ENCODE measurements at regions not wholly inside any gene's neighbourhood (a gene's known extent, or its start where the extent isn't known, plus 50 kb on each side); places are given as distances from the start of the nearest gene placed in this dataset.
"Not testable (repeated sequence)": the region's sequence is repeated elsewhere in the genome, so short reads cannot be mapped to it uniquely, and the experiment has no call there.

DNA sequence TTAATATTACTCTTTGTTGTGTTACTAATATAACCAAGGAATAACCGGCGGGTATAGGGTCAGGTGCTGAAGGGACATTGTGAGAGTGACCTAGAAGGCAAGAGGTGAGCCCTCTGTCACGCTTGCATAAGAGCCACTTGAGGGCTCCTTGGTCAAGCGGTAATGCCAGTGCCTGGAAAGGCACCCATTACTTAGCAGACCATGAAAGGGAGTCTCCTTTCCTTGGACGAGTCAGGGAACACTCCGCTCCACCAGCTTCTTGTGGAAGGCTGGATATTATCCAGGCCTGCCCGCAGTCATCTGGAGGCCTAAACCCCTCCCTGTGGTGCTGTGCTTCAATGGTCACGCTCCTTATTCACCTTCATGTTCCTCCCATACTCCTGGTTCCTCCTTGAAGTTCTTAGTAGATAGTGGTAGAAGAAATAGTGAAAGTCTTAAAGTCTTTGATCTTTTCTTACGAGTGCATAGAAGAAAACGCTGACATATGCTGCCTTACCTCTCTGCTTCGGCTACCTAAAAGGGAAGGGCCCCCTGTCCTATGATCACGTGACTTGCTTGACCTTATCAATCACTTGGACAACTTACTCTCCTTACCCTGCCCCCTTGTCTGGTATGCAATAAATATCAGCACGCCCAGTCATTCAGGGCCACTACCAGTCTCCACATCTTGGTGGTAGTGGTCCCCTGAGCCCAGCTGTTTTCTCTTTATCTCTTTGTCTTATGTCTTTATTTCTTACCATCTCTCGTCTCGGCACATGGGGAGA lies 59.6 kb upstream of the DMRTB1 start:
- DNase-seq (ENCODE audit: low read depth, low spot score) = not testable (repeated sequence)

DNA sequence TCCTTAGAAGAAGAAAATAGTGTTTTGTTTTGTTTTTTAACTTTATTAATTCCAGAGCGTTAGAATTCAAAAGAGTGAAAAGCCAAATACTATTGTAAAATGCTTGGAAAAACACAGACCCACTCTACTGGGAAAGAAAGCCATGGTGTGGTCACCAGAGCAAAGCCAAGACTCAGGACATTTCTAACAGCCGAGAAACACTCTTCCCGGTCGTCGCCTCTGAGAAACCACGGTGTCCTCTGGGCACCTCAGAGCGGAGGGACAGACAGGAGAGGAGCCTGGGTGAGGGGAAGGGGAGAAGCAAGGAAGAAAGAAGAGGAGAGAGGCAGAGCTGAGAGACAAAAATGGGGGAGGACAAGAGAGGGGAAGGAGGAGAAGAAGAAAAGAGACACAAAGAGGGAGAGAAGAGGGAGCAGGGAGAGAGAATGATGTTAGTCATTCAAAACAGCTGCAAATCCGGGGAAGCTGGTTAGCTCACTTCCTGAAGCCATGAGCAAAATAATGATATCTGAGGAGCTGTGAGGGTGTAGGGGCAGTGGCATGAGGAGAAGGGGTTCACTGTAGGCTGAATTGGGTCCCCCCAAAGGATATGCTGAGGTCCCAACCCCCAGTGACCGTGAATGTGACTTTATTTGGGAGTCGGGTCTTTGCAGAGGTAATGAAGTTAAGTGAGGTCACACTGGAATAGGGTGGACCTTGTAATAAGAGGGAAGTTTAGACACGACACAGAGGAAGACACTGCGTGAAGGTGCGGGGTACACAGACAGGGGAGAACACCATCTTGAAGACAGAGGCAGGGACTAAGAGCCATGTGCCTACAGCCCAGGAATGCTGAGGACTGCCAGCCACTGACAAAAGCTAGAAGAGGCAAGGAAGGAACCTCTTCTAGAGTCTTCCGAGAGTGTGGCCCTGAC lies 58.2 kb upstream of the DMRTB1 start:
- no peak for DNase-seq (ENCODE audit: low read depth, low spot score)

DNA sequence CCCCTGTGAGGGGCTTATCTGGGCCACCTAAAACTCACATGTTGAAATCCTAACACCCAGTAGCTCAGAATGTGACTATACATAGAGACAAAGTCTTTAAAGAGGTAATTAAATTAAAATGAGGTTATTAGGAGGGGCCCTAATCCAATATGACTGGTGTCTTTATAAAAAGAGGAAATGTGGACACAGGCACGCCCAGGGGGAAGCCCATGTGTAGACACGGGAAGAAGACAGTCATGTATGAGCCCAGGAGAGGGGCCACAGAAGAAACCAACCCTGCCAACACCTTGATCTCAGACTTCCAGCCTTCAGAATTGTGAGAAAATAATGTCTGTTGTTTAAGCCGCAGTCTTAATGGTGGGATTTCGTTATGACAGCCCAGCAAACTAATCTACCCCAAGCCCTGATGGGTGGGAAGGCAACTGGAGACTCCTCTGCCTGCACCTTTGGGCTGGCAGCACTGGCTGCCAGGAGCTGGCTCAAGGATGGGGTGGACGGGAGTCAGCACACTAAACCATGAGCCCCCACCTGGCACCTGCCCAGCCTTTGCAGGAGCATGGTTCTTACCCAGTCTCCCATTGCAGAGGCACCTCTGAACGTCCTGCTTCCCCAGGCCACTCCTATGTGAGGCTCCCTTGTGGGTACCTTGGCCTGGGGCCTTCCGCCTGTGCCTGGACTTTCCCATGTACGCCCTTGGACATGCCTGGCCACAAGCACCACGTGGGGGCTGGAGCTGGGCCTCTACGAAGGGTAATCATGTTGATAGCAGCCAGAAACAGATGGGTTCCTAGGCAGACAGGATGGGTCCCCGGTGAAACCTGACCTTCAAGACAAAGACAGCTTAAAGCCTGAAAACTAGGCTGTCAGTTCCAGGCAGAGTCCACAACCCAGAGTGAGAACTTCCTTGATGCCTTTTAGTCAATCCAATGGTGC lies 57.1 kb upstream of the DMRTB1 start:
- no peak for DNase-seq (ENCODE audit: low read depth, low spot score)

DNA sequence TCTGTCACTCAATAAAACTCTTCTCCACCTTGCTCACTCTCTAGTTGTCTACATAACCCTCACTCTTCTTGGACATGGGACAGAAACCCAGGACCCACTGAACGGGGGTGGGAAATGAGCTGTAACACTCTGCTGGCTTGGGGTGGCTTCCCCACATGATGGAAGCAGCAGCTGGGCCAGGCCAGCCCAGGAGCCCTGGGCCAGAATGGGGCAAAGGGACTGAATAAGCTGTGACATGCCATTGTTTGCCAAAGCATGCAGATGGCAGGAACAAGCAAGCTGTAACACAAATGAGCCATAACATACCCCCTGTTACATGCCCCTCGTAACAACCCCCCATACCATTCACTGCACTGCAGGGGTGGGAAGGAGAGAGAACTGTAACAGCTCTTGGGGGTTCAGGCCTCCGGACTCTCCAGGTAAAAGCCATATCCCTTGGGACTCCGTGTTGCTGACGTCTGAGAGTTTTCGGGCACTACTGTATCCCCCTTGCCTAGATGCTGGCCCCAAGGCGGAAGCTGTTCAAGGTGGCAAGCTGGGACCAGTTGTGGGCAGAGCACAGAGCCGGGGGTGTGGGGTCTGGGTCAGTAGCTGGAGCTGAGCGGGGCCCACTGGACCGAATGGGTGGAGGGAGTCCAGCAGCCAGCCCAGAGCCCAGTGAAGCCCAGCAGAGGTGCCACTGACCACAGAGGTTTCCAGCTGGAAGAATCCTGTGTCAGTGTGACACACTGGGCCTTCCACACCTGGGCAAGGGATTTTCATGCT lies 56.1 kb upstream of the DMRTB1 start:
- no peak for DNase-seq (ENCODE audit: low read depth, low spot score)

DNA sequence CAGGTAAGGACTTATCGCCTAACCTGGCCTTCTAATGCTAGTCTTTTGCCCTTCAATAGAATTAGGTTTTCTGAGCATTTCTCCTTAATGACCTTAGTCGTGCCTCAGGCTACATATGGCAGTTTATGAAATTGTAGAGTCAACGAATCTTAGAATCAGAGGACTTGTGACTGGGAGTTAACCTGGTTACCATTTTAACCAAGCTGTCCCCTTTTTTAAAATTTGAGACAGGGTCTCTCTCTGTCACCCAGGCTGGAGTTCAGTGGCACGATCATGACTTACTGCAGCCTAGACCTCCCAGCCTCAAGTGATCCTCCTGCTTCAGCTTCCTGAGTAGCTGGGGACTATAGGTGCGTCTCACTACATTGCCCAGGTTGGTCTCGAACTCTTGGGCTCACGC lies 53.5 kb upstream of the DMRTB1 start:
- DNase-seq (ENCODE audit: low read depth, low spot score) = no peak

DNA sequence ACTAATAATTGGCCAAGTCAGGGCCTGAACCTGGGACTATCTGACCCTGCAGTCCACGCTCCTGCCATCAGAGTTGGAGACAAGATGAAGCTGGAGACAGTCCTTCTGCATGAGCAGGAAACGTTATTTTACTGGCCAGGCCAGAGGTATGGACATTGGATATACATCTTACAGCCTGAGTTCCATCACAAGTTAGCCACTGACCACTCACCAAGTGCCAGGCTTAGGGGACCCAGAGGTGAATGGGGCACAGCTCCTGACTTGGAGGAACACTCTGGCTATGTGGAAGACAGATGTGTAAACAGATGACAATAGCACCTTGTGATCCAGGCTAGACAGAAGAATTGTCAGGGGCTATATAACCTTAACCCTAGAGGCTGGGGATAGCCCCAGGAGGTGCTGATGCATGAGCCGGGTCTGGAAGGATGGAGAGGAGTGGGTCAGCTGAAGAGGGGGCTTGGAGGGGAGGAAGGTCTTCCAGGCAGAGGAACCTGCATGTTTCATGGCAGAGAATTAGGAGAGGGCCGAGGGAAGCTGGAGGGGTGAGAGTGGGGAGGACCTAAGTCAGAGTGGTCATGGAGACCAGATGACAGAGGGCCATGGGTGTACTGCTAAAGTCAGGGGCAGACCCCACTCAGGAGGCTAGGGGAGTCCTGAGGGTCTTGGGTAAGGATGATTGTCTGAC lies 52.5 kb upstream of the DMRTB1 start:
- DNase-seq (ENCODE audit: low read depth, low spot score) = no peak

DNA sequence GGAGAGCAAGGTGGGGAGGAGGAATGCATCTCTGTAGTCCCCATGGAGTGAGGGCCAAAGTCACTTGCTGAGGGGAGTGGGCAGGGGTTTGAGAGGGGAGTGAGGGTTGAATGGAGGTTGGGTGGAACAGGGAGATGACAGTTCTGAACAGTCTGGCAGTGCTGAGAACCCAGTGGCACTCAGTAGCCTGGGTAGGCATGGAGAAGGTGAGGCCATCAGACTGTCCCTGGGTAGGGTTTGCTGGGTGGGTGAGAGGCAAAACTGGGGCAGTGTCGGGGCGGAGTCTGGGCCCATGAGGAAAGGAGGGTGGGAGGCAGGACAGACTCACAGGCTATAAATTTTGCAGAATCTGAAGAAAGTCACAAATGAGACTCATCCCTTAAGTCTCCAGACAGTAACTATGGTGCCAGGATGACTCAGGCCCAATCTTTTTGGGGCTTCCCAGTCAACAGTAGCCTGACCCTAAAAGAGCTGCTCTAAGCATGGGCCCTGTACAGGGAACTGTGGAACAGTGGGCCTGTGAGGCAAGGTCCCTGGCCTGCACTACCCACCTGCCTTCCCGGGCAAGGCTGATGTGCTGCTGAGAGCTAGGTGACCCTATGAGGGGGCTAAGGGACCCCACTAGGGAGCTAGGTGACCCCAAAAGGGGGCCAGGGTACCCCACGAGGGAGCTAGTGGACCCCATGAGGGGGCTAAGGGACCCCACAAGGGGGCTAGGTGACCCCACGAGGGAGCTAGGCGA lies 51.0 kb upstream of the DMRTB1 start:
- DNase-seq (ENCODE audit: low read depth, low spot score) = no peak

DNA sequence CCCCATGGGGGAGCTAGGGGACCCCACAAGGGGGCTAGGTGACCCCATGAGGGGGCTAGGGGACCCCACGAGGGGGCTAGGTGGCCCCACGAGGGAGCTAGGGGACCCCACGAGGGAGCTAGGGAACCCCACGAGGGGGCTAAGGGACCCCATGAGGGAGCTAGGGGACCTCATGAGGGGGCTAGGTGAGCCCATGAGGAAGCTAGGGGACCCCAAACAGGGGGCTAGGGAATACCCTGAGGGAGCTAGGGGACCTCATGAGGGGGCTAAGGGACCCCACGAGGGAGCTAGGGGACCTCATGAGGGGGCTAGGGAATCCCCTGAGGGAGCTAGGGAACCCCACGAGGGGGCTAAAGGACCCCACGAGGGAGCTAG lies 50.5 kb upstream of the DMRTB1 start:
- no peak for DNase-seq (ENCODE audit: low read depth, low spot score)

DNA sequence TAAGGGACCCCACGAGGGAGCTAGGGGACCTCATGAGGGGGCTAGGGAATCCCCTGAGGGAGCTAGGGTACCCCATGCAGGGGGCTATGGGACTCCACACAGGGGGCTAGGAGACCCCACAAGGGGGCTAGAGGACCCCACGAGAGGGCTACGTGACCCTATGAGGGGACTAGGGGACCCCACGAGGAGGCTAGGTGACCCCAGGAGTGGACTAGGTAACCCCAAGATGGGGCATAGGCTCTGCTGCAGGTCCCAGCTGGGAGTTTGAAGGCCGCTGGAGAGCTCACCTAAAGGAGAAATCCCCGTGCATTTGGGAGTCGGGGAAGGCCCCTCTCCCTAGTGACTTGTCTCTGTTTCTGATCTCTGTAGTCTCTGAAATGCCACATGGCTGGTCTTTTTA lies 50.0 kb upstream of the DMRTB1 start:
- no peak for DNase-seq (ENCODE audit: low read depth, low spot score)

Data from astrocyte of the hippocampus (primary cell).